WERI-Rb-1 (cell line): ENCODE measurements at regions not wholly inside any gene's neighbourhood (a gene's known extent, or its start where the extent isn't known, plus 50 kb on each side); places are given as distances from the start of the nearest gene placed in this dataset.

Experiments used
- DNase-seq: peaks from one replicate; pipeline ENCODE4 v3.0.0-alpha.2; 2020
- H3K27ac ChIP-seq: fragments of 250-450 bp; sonication (Bioruptor Pico); 2 replicates; pipeline ENCODE4 v1.5.1; 2020; ENCODE audit warnings: mild to moderate bottlenecking, moderate library complexity
- H3K27me3 ChIP-seq: fragments of 250-450 bp; sonication (Bioruptor Pico); 2 replicates; pipeline ENCODE4 v1.5.1; 2021; ENCODE audit warnings: mild to moderate bottlenecking, low read depth, moderate library complexity; ENCODE audit not compliant: insufficient read depth, severe bottlenecking
- H3K36me3 ChIP-seq: fragments of 250-450 bp; sonication (Bioruptor Pico); 2 replicates; pipeline ENCODE4 v1.5.1; 2020; ENCODE audit warnings: mild to moderate bottlenecking, moderate library complexity
- H3K4me3 ChIP-seq: 2 replicates; pipeline ENCODE4 v1.5.1; 2011; ENCODE audit warnings: low read depth, mild to moderate bottlenecking, control low read depth, low read length
- H3K9me3 ChIP-seq: fragments of 250-450 bp; sonication (Bioruptor Pico); 2 replicates; pipeline ENCODE4 v1.5.1; 2021; ENCODE audit warnings: mild to moderate bottlenecking, moderate library complexity; ENCODE audit not compliant: severe bottlenecking
- TF ChIP-seq, protein P1 (sequence below): IDR thresholded peaks from 2 replicates; pipeline ENCODE4 v1.5.1; 2011; ENCODE audit warnings: low read depth, mild to moderate bottlenecking, control low read depth, inconsistent platforms, low read length

DNA sequence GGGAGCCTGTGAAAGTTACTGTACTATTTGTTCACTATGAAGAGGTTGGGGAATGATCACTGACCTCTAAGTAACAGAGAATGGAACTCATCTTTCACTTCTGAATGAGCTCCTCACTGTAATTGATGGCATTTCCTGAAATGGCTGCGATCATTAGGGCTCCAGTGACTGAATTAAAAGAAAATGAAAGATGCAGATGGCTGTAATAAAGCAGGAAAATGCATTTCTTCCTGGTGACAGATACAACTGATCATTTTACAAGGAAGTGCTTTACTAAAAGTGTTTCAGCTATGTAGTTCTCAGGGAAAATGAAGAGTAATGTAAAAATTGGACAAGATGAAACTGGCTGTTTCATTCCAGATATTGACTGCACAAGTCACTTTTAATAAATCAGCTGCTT is 1200.6 kb upstream of the NUDT12 start:
- DNase-seq, result no peak
- Histone ChIP-seq H3K36me3 (no peaks in the 10 kb centered on the region), H3K4me3 (no peak overlapping the region), H3K27ac (no peak overlapping the region), H3K9me3 (peaks cover 2% of the 10 kb centered on the region), H3K27me3 (no peaks in the 10 kb centered on the region)
- TF ChIP-seq, protein P1, sequence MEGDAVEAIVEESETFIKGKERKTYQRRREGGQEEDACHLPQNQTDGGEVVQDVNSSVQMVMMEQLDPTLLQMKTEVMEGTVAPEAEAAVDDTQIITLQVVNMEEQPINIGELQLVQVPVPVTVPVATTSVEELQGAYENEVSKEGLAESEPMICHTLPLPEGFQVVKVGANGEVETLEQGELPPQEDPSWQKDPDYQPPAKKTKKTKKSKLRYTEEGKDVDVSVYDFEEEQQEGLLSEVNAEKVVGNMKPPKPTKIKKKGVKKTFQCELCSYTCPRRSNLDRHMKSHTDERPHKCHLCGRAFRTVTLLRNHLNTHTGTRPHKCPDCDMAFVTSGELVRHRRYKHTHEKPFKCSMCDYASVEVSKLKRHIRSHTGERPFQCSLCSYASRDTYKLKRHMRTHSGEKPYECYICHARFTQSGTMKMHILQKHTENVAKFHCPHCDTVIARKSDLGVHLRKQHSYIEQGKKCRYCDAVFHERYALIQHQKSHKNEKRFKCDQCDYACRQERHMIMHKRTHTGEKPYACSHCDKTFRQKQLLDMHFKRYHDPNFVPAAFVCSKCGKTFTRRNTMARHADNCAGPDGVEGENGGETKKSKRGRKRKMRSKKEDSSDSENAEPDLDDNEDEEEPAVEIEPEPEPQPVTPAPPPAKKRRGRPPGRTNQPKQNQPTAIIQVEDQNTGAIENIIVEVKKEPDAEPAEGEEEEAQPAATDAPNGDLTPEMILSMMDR, result no peak

DNA sequence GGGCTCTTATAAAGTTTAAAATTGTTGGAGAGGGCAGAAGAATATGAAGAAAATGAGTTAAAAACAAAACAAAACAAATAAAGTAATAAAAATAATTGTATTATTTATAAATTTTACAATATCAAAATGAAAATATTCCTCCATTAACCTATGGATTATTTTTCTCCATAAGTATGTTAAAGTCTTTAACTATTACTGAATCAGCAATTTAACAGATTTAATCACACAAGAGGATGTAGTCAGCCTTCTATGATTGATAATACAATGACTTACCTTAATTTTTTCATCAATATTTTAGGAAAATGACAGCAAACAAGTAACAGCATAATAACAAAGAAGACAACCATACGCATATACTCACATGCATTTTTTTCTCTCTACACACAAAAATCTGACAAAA is 1195.3 kb upstream of the NUDT12 start:
- TF ChIP-seq, protein P1, result no peak
- Histone ChIP-seq H3K27ac (no peak overlapping the region), H3K36me3 (no peaks in the 10 kb centered on the region), H3K27me3 (no peaks in the 10 kb centered on the region), H3K4me3 (no peak overlapping the region), H3K9me3 (no peaks in the 10 kb centered on the region)
- DNase-seq, result no peak

DNA sequence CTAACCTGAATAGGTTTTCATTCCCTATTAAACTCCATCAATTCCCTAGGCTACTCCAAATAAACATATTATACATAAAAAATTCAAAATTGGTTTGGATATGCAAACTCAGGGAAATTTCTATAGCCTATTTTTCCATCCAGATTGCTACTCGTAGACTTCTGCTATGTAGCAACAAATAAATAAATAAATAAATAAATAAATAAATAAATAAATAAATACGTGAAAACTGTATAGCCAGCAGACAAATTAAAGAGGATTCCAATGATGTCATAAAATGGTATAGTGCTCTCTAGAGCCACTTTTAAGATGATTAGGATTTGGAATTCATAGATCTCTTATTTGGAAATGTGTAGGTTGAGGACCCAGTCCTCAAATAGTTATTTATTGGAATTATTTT is 1193.2 kb upstream of the NUDT12 start:
- DNase-seq, result no peak
- Histone ChIP-seq H3K27me3 (no peaks in the 10 kb centered on the region), H3K36me3 (no peaks in the 10 kb centered on the region), H3K9me3 (no peaks in the 10 kb centered on the region), H3K27ac (no peak overlapping the region), H3K4me3 (no peak overlapping the region)
- TF ChIP-seq, protein P1, result no peak

DNA sequence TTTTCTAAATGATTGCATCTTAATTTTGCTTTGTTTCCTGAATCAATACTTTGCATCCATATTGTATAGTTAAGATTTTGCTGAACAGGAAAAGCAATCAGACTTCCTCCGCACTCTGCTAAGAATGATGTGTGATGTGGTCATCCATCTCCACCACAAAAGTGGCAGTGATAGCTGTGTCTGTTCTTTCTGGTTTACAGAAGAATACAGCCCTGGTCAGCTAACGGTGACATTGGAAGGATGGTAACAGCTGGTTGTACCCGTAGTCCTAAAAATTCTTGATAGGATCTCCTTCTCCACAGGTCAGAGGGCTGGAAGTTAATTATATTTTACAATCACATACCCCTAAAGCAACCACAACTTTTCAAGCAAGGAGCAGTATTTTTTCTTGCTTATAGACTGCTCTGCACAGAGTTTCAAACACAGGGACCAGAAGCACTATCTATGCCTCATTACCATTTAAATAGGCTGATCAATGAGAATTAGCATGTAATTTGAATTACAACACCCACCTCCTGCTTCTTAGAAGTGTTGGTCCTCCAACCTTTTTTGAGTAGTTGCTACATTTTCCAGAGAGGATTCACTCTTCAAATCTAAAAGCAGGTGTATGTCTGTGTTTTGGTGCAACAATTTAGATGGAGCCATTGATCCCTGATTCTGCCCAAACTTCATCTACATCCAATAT is 1191.9 kb upstream of the NUDT12 start:
- H3K9me3 ChIP-seq, result no peaks in the 10 kb centered on the region
- H3K4me3 ChIP-seq, result no peak overlapping the region
- TF ChIP-seq, protein P1, result no peak
- H3K27me3 ChIP-seq, result no peaks in the 10 kb centered on the region
- H3K36me3 ChIP-seq, result no peaks in the 10 kb centered on the region
- no peak for DNase-seq
- no peak overlapping the region for H3K27ac ChIP-seq

DNA sequence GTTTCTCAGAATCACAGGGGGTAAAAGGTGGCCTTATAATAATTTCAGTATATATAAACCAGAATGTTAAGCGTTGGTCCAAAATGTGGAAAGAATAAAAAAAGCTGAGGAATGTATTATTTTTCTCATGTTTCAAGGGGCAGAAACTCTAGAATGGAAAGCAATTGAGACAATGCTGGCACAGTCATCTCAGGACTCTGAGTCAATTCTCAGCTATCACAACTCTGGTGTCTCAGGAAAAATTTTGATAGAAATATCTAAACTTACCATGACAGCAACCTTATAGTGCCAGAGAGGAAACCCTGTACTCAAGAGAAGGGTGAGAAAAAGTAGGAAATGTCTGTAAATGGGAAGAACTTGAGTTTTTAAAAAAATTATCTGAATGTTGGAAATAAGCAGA is 1189.4 kb upstream of the NUDT12 start:
- H3K4me3 ChIP-seq, result no peak overlapping the region
- TF ChIP-seq, protein P1, result no peak

DNA sequence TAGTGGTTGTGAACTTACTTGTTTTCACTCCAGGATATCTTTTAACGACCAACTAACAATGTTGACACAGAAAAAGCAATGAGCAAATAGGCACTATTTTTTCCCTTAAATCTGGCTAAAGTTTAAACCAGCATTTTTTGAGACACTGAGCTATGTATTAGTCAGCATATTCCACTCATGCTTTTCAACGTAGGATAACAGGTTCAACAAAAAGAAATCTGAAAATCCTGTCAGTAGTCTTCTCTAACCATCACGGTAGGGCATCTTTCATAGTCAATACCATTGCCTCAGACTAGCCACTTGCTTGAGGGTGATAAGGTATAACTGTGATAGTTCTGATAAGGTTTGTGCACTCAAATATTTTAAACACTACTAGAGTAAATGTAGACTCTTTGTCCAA is 1177.3 kb upstream of the NUDT12 start:
- H3K9me3 ChIP-seq, result no peaks in the 10 kb centered on the region
- no peaks in the 10 kb centered on the region for H3K27me3 ChIP-seq
- H3K36me3 ChIP-seq, result no peaks in the 10 kb centered on the region
- DNase-seq, result no peak
- no peak overlapping the region for H3K4me3 ChIP-seq
- TF ChIP-seq, protein P1, result no peak
- no peak overlapping the region for H3K27ac ChIP-seq

More for the DNA sequence above, 1189.4 kb upstream of the NUDT12 start:
- no peak for DNase-seq
- no peaks in the 10 kb centered on the region for H3K27me3 ChIP-seq
- H3K9me3 ChIP-seq, result no peaks in the 10 kb centered on the region
- H3K27ac ChIP-seq, result no peak overlapping the region
- H3K36me3 ChIP-seq, result no peaks in the 10 kb centered on the region
